ENCODE measurements at regions not wholly inside any gene's neighbourhood (a gene's known extent, or its start where the extent isn't known, plus 50 kb on each side); places are given as distances from the start of the nearest gene placed in this dataset.

GRCh38 chr6:41469156-41470028 is 76.8 kb upstream of the FOXP4 start:
- TF ChIP-seq, protein P1, sequence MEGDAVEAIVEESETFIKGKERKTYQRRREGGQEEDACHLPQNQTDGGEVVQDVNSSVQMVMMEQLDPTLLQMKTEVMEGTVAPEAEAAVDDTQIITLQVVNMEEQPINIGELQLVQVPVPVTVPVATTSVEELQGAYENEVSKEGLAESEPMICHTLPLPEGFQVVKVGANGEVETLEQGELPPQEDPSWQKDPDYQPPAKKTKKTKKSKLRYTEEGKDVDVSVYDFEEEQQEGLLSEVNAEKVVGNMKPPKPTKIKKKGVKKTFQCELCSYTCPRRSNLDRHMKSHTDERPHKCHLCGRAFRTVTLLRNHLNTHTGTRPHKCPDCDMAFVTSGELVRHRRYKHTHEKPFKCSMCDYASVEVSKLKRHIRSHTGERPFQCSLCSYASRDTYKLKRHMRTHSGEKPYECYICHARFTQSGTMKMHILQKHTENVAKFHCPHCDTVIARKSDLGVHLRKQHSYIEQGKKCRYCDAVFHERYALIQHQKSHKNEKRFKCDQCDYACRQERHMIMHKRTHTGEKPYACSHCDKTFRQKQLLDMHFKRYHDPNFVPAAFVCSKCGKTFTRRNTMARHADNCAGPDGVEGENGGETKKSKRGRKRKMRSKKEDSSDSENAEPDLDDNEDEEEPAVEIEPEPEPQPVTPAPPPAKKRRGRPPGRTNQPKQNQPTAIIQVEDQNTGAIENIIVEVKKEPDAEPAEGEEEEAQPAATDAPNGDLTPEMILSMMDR (IDR thresholded peaks at IDR 0.05), result no peak
- no peak for TF ChIP-seq EZH2phosphoT487 (IDR thresholded peaks at IDR 0.05)
